Activated CD4-positive, alpha-beta T cell treated with anti-CD3 and anti-CD28 coated beads, Interleukin-2, Interleukin-4, amounts not matched to agents 100 ng/mL and 50 ng/mL, durations not matched to agents 16 hours and 8 hours (primary cell): ENCODE measurements at regions not wholly inside any gene's neighbourhood (a gene's known extent, or its start where the extent isn't known, plus 50 kb on each side); places are given as distances from the start of the nearest gene placed in this dataset.

ENCODE experiments used
- DNase-seq: peaks from one replicate; pipeline ENCODE4 v3.0.0-alpha.2; 2020; ENCODE audit warnings: low spot score

- DNase-seq: no peak
Observed at GRCh38 chr11:45597097-45597496, 68.3 kb downstream of the CHST1 start.

- no peak for DNase-seq
Observed at GRCh38 chr11:45596571-45596970, 68.9 kb downstream of the CHST1 start.

- no peak for DNase-seq
Observed at GRCh38 chr11:45593992-45594391, 71.4 kb downstream of the CHST1 start.

GRCh38 chr11:45592636-45593035, 72.8 kb downstream of the CHST1 start:
- DNase-seq: no peak

GRCh38 chr11:45590743-45591142, 74.7 kb downstream of the CHST1 start:
- no peak for DNase-seq

- no peak for DNase-seq
Observed at GRCh38 chr11:45585205-45585604, 80.2 kb downstream of the CHST1 start.

- no peak for DNase-seq
Observed at GRCh38 chr11:45583981-45584566, 81.3 kb downstream of the CHST1 start.

- DNase-seq: no peak
Observed at GRCh38 chr11:45580399-45580798, 85.0 kb downstream of the CHST1 start.

GRCh38 chr11:45578316-45578715, 87.1 kb downstream of the CHST1 start:
- DNase-seq: no peak

GRCh38 chr11:45577752-45578151, 87.7 kb downstream of the CHST1 start:
- DNase-seq: no peak

GRCh38 chr11:45576461-45577215, 88.8 kb downstream of the CHST1 start:
- no peak for DNase-seq

- DNase-seq: no peak
Observed at GRCh38 chr11:45573728-45574127, 91.7 kb downstream of the CHST1 start.

GRCh38 chr11:45572354-45573123, 92.9 kb downstream of the CHST1 start:
- no peak for DNase-seq

- DNase-seq: no peak
Observed at GRCh38 chr11:45569776-45570175, 95.6 kb downstream of the CHST1 start.

- no peak for DNase-seq
Observed at GRCh38 chr11:45568049-45568448, 97.4 kb downstream of the CHST1 start.

- DNase-seq: no peak
Observed at GRCh38 chr11:45565446-45565988, 99.9 kb downstream of the CHST1 start.

GRCh38 chr11:45563810-45564209, 101.6 kb downstream of the CHST1 start:
- no peak for DNase-seq

GRCh38 chr11:45563171-45563570, 102.3 kb downstream of the CHST1 start:
- no peak for DNase-seq

- no peak for DNase-seq
Observed at GRCh38 chr11:45560913-45561281, 104.5 kb downstream of the CHST1 start.

GRCh38 chr11:45560155-45560912, 105.1 kb downstream of the CHST1 start:
- no peak for DNase-seq

- no peak for DNase-seq
Observed at GRCh38 chr11:45556851-45557707, 108.3 kb downstream of the CHST1 start.
